Panc1 (cell line): ENCODE measurements at regions not wholly inside any gene's neighbourhood (a gene's known extent, or its start where the extent isn't known, plus 50 kb on each side); places are given as distances from the start of the nearest gene placed in this dataset.

Experiments used
- POLR2AphosphoS5 ChIP-seq: IDR thresholded peaks from 2 replicates; pipeline ENCODE4 v1.6.1; 2012; ENCODE audit warnings: mild to moderate bottlenecking, low read depth, low read length, moderate library complexity
- SIN3A ChIP-seq: IDR thresholded peaks from 2 replicates; pipeline ENCODE4 v1.6.1; 2012; ENCODE audit warnings: low read depth, mild to moderate bottlenecking, low read length, moderate library complexity, borderline replicate concordance; ENCODE audit not compliant: insufficient read depth
- TCF7L2 ChIP-seq: IDR thresholded peaks from 2 replicates; pipeline ENCODE4 v1.6.1; 2011; ENCODE audit warnings: mild to moderate bottlenecking, low read depth, low read length, inconsistent platforms
- TF ChIP-seq, protein P1 (sequence below): fragments of 450-650 bp; IDR thresholded peaks from 2 replicates; pipeline ENCODE4 v1.5.1; 2017; ENCODE audit warnings: mild to moderate bottlenecking
- TF ChIP-seq, protein P2 (sequence below), 2 experiments: IDR thresholded peaks; 2 replicates each; pipeline ENCODE4 v1.6.1; 2011 to 2012; ENCODE audit warnings: low read depth in 2 of 2, control low read depth in 1 of 2, low read length in 1 of 2, mild to moderate bottlenecking in 1 of 2, moderate library complexity in 1 of 2; ENCODE audit not compliant: insufficient read depth in 1 of 2

DNA sequence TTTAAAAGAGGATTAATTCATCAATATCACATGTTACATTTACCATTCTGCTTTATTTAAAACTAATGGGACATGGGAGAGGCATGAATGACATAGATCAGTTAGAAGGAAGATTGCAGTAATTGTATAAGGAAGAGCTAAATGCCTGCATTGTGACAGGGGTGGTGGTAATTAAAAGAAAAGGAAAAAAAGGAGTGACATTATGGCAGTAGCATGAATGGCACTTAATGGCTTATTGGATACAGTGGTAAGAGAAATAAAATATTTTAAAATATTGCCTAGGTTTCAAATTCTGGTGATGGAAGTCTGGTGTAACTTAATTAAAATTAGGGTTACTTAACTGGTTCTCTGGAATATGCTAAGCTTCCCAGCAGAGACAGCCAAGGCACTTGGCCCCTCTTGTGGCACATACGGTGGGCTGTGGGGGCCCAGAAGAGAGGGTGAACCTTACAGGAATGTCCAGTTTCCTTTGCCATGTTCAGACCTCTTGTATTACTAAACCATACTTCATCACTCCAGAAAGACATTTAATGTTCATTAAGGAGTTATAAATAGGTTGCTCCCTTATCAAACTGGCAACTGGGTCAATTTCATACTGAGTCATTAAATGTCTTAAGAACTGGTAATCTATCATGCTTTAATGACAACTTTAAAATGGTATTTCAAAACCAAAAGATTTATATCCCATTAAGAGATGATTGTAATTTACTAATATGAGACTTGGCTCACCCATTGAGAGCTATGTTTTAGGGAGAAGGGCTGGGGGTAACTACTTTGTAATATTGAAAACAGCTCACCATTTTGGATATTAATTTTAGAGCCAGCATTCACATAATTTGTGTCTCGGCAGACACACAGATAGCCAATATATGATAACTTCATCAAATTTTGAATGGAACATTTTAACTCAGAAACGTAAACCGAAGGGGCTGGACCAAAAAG is 798.9 kb upstream of the PIK3C3 start:
- TF ChIP-seq, protein P1, sequence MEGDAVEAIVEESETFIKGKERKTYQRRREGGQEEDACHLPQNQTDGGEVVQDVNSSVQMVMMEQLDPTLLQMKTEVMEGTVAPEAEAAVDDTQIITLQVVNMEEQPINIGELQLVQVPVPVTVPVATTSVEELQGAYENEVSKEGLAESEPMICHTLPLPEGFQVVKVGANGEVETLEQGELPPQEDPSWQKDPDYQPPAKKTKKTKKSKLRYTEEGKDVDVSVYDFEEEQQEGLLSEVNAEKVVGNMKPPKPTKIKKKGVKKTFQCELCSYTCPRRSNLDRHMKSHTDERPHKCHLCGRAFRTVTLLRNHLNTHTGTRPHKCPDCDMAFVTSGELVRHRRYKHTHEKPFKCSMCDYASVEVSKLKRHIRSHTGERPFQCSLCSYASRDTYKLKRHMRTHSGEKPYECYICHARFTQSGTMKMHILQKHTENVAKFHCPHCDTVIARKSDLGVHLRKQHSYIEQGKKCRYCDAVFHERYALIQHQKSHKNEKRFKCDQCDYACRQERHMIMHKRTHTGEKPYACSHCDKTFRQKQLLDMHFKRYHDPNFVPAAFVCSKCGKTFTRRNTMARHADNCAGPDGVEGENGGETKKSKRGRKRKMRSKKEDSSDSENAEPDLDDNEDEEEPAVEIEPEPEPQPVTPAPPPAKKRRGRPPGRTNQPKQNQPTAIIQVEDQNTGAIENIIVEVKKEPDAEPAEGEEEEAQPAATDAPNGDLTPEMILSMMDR = no peak
- TF ChIP-seq, protein P2, sequence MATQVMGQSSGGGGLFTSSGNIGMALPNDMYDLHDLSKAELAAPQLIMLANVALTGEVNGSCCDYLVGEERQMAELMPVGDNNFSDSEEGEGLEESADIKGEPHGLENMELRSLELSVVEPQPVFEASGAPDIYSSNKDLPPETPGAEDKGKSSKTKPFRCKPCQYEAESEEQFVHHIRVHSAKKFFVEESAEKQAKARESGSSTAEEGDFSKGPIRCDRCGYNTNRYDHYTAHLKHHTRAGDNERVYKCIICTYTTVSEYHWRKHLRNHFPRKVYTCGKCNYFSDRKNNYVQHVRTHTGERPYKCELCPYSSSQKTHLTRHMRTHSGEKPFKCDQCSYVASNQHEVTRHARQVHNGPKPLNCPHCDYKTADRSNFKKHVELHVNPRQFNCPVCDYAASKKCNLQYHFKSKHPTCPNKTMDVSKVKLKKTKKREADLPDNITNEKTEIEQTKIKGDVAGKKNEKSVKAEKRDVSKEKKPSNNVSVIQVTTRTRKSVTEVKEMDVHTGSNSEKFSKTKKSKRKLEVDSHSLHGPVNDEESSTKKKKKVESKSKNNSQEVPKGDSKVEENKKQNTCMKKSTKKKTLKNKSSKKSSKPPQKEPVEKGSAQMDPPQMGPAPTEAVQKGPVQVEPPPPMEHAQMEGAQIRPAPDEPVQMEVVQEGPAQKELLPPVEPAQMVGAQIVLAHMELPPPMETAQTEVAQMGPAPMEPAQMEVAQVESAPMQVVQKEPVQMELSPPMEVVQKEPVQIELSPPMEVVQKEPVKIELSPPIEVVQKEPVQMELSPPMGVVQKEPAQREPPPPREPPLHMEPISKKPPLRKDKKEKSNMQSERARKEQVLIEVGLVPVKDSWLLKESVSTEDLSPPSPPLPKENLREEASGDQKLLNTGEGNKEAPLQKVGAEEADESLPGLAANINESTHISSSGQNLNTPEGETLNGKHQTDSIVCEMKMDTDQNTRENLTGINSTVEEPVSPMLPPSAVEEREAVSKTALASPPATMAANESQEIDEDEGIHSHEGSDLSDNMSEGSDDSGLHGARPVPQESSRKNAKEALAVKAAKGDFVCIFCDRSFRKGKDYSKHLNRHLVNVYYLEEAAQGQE (IDR thresholded peaks at IDR 0.05; ENCODE audit: insufficient read depth in 1 of 2, low read depth in 2 of 2, low read length in 1 of 2) = no peak
- TF ChIP-seq SIN3A (no peak), POLR2AphosphoS5 (no peak), TCF7L2 (no peak)
